ENCODE measurements at regions not wholly inside any gene's neighbourhood (a gene's known extent, or its start where the extent isn't known, plus 50 kb on each side); places are given as distances from the start of the nearest gene placed in this dataset.
A peak's percentile ranks its signal among the peaks of the same experiment; 100 is the strongest.
"Not testable (repeated sequence)": the region's sequence is repeated elsewhere in the genome, so short reads cannot be mapped to it uniquely, and the experiment has no call there.

DNA sequence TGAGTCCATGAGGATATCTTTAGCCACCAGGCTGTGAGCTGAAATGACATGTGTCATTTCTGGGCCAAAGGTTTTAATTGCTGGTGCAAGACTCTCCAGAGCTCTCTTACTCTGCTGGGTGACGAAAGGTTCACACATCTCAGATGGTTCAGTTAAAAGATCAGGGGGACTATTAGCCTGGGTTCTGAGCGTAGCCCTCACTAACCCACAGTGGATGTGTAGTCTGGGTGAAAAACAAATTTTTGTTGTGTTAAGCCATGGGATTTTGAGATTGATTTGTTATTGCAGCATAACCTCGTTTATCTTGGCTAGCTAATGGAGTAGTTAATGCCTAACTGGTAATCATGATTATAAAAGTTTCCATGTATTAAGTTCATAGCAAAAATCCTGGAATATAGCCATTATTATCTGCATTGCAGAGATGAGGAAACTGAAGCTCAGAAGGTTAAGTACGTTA is 251.5 kb downstream of the RMST start:
- DNase-seq: no peak

DNA sequence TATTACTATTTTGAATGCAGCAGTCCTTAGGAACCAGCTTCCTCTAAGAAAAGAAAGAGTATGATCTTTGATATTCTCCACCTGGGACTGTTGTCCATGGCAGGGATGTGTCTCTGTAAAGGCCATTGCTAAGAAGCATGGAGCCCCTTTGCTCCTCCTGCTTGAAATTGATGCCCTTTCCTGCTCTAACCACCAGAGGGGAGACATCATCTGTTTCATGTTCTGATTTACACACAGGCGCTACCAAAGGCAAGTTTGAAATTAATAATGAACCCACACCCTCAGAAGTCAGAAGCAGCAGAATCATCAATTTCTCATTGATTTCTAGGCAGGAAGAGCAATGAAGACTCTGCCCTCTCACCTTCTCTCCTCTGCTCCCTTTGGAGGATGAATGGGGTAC is 253.8 kb downstream of the RMST start:
- DNase-seq: no peak

DNA sequence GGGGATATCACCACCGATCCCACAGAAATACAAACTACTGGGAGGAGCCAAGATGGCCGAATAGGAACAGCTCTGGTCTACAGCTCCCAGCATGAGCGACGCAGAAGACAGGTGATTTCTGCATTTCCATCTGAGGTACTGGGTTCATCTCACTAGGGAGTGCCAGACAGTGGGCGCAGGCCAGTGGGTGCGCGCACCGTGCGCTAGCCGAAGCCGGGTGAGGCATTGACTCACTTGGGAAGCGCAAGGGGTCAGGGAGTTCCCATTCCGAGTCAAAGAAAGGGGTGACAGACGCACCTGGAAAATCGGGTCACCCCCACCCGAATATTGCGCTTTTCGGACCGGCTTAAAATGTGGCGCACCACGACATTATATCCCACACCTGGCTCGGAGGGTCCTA is 261.2 kb downstream of the RMST start:
- not testable (repeated sequence) for DNase-seq

DNA sequence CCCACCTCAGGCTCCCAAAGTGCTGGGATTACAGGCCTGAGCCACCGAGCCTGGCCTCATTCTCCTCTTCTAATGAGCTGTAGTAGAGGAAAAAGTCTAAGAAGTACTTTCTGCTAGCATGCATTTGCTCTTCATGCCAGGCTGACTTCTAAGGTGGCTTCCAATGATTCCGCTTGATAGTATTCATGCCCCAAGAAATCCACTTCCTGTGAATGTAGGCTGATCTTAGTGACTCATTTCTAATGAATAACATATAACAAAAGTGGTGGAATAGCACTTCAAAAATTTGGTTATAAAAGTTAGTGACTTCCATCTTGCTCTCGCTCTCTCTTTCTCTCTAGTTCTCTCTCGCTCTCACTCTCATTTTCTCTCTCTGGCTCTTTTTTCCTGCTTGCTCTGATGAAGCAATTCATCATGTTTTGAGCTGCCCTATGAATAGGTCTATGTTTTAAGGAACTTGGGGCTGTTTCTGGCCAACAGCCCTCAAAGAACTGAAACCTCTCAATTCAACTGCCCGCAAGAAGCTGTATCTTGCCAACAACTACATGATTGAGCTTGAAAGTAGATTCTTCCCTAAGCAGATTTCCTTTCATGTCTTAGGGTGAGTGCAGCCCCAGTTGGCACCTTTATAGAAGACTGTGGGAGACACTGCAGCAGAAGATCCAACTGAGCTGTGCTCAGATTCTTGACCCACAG is 282.9 kb downstream of the RMST start:
- DNase-seq: no peak

DNA sequence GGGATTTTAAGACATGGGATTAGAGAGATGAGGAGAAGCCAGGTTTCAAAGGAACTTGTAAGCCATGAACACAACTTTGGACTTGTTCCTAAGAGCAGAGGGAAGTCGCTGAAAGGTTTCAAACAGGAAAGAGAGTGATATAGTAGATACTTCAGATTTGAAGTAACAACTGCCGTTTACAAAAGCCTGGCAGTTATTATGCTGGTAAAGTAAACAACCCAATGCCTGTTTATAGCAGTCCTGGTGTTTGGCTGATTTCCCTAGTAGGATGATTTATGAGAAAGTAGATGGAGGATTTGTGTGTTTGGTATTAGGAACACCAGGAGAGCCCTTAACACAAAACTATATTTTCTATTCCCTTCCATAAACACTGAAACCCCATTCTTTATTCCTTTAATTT is 285.7 kb downstream of the RMST start:
- no peak for DNase-seq

DNA sequence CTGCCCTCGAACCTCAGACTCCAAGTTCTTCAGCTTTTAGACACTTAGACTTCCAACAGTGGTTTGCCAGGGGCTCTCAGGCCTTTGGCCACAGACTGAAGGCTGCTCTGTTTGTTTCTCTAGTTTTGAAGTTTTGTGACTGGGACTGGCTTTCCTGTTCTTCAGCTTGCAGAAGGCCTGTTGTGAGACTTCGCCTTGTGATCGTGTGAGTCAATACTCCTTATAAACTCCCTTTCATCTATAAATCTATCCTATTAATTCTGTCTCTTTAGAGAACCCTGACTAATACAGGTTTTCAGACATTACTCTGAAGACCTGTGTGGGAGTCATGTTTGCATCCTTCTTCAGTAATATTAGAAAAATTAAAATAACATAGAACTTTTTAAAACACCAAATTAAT is 289.1 kb downstream of the RMST start:
- no peak for DNase-seq

DNA sequence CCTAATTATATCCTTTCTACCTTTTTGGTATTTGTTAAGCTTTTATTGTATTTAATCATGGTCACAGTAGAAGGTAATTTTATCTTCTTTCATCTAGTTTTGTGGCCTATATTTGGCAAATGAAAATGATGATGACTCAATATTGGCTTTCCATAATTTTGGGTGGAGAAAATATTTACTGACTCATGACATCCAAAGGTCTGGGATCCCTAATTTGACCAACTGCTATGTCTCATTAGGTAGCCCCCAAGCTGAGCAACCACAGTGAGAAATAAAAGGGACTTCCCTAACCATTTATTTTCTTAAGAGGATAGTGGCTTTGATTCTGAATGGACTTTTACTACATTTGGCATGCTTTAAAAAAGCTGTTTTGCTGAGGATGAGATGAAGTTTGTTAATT is 289.5 kb downstream of the RMST start:
- no peak for DNase-seq

DNA sequence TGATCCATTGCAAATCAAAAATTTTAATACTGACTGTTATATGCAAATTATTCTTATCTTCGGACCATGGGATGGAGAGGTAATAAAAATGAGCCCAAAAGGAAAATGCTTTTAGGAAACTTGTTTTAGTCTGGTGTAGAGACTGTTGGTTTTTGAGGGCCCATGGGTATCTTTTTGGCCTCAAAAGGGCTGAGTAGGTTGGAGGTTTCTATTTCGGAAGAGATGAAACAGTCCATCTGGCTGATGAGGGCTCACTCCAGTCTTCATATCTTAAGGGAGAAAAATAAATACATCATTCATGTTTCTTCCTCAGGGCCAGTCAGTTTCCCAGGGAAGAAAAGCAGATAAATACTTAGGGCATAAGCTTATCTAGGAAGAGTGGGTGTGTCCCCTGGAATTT is 290.7 kb downstream of the RMST start:
- no peak for DNase-seq

DNA sequence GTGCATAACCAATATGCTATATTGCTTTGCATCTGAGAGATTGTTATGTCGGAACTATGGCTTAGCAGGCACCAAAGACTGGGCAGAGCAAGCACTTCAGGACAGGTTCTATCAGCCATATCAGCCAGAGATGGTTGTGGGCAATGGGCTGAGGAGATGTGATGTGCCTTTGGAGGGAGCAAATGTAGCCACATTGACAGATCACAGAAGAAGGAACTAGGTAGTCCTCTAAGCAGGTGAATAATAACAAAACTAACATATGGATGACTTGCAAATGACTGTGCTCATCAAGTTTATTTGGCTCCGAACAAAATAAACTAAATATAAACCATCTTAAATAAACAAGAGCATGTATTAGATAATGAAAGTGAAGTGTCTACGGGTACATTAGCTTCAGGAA is 291.7 kb downstream of the RMST start:
- no peak for DNase-seq

DNA sequence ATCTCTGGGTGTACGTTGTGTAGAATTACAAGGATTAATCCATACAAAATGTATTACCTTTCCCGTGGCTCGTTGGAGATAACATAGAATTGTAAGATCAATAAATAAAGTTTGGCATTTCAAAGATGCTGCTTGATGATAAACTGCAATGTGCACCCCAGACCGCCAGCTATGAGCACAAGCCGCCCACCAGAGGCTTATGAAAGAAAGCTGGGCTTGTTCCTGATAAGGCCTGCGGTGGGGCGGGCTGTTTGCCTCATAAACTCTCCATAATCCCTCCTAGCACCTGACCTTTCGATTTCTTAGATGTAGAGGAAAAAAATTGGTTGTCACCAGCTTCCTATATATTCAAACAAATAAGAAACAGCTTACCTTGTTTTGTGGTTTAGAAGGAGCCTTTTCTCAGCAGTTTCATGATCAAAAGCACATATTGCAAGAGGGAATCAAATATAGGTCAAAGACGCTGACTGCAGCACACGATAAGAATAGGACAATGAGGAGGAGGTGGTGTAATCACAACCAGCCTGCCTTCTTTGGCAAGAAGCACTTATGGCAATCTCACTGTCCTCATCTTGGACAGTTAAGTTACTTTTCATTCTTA is 293.6 kb downstream of the RMST start:
- no peak for DNase-seq

DNA sequence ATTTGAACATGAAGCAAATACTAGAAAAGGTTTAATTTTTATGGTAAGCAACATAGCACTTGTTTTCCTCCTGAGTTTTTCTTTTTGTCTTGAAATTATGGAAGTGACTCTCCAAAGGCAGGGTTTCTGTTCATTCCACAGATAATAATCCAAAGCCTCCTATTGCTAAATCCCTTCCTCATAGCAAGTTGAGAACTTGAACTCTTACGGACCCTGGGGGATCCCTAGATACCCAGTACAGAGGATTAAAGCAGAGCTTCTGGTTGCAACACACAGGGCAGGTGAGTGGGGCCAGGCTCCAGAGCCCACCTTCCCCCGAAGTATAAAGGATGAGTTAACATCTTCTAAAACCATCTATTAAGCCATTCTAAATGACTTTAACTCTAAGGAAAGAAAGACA is 294.1 kb downstream of the RMST start:
- no peak for DNase-seq

DNA sequence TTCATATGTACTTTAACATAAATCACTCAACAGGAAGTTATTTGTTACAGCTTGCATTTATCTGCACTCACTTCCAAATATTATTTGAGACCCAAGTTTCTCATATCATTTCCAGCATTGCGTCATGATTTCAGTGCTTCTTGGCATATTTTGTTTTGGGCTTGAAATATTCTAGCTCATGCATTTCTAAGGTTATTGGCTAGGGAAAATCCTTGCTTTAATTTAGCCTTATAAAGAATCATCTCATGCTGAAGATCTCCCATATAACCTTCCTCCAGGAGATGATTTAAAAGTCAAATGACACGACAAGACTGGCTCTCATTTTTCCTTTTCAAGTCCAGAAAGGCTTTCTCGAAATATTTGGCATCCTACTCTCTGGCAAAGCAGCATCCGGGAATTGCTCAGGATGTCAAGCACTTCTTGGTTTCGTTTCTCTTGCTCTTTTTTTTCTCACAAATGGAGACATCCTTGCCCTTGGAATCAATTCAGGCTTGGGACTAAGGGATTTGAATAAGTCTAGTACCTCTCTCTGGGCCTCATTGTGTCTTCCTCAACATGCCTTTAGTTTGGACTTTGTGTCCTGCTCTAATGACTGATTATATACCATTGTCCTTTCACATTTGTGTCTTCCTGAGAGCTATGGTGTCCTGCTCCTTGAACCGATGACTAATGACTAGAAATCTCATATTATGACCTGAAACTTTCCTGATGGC is 295.0 kb downstream of the RMST start:
- no peak for DNase-seq

DNA sequence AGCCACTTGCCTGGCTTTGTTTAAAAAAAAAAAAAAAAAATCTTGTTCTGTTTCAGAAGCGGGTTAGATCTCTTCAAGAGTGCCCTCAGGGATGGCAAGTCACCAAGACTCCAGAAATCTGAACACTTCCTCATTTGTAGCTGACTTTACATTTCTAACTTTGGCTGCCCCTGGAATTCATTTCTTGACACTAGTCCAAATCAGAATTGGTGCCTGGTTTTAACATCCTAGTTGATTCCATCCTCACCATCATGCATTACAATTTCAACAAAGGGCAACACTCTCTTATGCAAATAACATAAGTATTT is 295.5 kb downstream of the RMST start:
- no peak for DNase-seq

DNA sequence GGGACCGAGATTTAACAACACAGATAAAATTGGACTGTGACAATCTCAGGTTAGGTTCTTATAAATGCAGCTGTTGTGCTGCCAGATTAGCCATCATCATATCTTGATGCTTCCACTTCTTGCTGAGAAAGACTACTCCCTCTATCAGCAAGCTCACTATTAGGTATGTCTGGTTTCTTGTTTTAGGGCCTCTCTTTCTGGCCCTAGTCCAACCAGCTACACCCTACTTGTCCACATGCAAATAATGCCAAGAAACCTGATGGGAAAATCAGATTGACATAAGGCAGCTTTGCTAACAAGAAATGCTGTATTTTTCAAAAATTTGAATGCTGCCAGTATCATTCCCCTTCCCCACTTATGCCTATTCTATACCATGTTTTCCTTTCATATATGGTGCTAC is 296.0 kb downstream of the RMST start:
- DNase-seq: no peak

DNA sequence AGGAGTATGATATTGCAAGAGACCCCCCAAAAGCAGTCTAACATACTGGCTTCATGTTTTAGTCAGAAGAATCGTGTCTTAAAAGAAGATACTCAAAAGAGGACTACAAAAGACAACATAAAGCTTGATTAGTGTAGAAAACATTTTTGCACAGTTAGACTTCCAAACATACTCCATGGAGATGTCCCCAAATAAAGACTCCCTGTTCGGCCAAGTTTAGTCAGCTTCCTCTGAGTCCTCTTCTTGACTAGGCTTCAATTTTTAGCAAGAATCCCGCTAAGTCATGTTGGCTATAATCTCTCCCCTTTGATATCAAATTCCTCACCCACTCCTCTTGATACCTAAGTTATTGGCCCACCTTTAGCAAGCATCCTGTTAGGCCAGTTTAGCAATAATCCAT is 298.0 kb downstream of the RMST start:
- no peak for DNase-seq

DNA sequence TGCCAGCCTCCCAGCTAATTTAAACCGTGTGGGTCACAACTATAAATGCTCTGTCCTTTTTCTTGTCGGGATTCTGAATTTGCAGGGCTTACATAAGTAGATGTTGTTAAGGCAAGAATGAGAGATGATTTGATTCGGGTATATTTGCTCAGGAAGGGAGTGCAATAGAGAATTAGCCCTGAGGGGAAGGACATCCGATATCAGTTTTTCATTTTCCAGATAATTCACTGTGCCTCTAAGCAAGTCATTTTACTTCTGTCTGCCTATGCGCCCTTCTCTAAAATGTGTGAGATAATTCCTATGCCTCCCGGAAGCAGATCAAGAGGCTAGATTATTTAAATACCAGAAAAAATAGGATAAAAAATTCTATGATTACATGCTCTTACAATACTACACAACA is 300.5 kb downstream of the RMST start:
- no peak for DNase-seq

DNA sequence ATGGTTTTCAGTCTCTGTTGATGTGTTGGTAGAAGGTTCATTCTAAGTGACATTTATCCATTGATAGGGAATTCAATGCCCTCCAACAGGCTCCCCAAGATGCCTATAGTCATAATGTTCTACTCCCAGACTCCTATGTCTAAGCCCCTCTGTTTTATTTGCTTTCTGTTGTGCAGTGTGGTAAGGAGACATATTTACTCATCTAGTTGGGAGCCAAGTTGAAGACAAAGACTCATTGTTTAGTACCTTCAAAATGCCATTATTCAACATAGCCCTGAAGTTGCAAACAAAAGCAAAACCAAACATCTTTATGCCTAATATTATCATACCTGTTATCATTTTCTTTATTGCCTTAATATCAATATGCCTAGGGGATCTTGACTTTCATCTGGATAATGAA is 302.1 kb downstream of the RMST start:
- DNase-seq: no peak

DNA sequence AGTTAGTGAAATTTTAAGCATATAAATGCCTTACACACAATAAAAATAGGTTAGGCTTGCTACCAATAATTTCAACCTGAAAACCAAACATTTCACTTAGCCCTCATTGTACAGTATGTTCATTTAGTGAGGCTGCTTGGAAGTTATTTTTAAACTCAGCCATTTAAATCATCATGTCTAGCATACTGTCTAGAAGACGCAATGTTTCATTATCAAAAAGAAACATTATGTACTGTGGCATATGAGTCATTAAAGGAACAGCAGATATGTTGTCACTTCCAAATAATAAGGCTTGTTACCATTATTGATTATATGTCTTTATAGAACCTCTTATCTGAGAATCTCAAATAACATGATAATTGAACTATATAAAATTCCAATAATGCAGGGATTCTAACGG is 304.7 kb downstream of the RMST start:
- no peak for DNase-seq

DNA sequence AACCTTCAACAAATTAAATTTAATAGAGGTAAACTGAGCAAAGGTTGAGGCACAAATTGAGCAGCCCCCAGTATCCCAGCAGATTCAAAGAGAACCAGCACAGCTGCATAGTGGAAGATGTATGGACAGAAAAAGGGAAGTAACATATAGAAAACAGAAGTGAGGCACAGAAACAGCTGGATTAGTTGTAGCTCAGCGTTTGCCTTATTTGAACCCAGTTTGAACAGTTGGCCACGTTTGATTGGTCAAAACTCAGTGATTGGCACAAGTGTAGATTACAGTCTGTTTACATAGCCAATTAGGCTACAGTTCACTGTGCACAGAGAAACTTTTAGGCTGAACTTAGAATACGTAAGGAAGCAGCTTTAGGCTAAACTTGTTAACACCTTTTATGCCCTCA is 315.5 kb downstream of the RMST start:
- no peak for DNase-seq

DNA sequence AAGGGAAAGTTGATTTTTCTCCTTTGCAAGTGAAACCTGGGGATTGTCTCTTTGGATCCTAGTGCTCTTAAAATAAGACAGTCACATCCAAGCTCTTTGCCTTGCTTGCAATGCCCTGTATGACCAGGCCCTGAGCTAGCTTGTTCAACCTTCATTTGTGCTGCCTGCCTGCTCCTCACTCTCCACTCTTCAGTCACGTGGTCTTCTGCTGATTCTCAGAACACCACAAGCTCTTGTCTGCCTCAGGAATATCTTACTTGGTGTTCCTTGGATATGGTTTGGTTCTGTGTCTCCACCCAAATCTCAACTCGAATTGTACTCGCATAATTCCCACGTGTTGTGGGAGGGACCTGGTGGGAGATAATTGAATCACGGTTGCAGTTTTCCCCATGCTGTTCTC is 318.7 kb downstream of the RMST start:
- no peak for DNase-seq

DNA sequence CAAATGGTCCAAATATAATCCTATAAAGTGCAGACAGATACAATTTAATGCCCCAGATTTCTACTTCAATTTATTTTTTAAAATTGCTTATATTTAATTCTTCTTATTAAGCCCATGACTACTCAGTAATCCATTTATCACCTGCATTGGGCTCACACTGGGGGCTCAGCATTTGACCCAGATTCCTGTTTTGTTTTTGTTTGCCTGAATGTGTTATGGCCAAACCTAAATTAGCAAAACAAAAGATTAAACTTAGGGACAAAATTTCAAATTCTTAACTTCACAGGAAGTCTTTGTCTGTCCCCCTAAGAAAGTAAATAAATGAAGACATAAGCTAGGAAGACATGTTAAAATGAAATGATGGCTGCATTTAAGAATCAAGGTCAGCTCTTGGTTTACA is 322.3 kb downstream of the RMST start:
- DNase-seq: no peak

DNA sequence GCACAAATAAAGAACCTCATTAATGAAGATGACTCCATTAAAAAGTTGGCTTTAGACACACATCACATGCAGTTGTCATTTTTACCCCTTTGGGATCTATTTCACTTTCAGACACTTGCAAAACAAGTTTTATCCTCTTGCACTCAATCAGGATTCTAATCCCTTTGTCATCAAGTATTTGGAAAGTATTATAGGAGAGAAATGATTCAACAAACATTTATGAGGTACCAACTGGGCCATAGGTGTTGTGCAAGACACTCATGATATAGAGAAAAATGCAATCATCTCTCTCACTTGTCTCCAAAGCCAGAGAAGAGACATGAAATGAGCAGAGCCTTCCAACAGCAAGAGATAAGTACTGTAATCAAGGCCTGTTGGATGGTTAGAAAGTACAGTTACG is 327.7 kb downstream of the RMST start:
- no peak for DNase-seq

DNA sequence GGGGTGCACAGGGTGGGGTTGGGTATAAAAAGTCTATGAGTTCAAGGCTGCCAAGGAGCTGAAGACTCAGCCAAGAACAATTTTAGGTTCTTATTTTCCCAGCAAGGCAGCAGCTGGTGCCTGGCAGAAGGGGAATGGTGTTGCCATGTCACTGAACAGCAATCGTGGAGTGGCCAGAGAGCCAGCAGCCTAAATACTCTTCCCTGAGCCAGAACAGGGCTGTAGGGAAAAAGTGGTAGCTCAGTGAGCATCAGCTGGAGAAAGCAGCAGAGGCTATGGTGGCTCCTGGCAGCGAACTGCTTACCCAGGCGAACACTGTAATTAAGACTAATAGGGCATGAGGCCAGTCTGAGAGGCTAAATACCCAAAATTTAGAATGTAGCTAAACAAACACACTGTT is 334.9 kb downstream of the RMST start:
- DNase-seq: no peak

DNA sequence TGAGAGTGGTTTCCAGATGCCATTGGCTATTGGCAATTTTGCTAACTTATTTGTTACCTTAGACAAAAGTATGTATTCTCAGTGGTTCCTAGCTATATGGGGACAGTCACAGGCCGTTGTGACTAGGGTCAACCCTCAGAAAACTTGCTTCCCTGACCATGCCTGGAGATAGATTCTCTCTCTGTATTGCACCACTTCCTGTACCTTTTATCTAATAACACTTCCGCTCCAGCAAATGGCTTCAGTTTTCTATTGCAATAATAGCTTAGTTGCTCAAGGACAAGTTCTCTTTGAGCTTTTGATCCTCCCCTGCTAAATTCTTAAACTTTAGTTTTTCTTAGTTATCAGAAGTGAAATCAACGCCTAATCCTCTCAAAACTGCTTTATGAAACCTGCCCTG is 338.0 kb downstream of the RMST start:
- peak; percentile 2 for DNase-seq

Measured in hematopoietic multipotent progenitor cell treated with erythropoietin and hydrocortisone succinate and interleukin-3 and kit ligand, for 6 days (in vitro differentiated cells).